ENCODE measurements at regions not wholly inside any gene's neighbourhood (a gene's known extent, or its start where the extent isn't known, plus 50 kb on each side); places are given as distances from the start of the nearest gene placed in this dataset.

GRCh38 chr16:48734220-48734619 is 124.2 kb upstream of the N4BP1 start:
- TF ChIP-seq CTCF (IDR thresholded peaks at IDR 0.05) (no peak), EP300 (IDR thresholded peaks at IDR 0.05; ENCODE audit: low read depth) (no peak), POLR2A (IDR thresholded peaks at IDR 0.05) (no peak)
